ENCODE measurements at regions not wholly inside any gene's neighbourhood (a gene's known extent, or its start where the extent isn't known, plus 50 kb on each side); places are given as distances from the start of the nearest gene placed in this dataset.
A peak's percentile ranks its signal among the peaks of the same experiment; 100 is the strongest.

DNA sequence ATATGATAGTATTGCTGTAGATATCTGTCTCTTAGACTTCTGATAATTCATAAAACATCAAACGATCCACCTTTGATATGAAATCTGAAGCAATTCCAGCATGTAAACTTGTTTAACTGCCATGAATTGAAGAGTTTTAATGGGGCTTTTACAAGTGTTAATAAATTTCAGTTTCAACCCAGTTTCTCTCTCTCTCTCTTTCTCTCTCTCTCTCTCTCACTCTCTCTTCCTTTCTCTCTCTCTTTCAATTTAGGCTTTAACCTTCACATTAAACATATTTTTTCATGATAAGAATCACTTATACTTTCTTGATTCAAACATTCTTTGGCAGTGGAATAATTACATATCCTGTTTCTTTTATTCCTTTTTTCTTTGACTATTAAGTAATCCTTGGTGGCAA is 296.1 kb downstream of the EPHA4 start:
- no peak for DNase-seq

GRCh38 chr2:221276601-221277000 is 295.5 kb downstream of the EPHA4 start:
- no peak for DNase-seq

GRCh38 chr2:221282386-221282785 is 289.7 kb downstream of the EPHA4 start:
- no peak for DNase-seq

DNA sequence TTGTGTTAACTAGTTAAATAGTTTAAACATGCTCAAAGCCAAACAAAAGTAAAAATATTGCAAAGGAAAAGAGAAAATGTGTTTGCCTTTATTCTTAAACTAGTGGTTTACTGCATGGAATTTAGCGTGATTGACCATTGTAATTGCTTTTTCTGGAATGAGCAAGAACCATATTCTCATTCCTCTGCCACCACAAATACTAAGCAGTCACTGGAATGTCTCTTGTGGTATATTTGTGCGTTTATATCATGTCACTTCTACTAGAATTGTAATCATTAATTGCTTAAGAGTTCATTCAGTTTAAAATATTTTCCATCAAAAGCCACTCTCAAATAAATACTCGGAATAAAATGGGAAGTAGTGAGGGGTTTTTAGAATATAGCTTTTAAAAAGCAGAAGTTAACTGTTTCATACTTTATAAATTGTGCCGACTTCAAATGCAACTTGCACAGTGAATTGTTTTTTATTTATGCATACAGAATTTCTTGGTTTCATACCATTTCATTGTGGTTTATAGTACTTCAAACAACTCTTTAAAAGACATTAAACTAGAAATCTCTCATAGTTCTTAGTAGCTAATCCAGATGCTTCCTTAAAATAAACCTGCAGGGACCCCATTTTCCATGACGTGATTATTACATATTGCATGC is 288.1 kb downstream of the EPHA4 start:
- no peak for DNase-seq

DNA sequence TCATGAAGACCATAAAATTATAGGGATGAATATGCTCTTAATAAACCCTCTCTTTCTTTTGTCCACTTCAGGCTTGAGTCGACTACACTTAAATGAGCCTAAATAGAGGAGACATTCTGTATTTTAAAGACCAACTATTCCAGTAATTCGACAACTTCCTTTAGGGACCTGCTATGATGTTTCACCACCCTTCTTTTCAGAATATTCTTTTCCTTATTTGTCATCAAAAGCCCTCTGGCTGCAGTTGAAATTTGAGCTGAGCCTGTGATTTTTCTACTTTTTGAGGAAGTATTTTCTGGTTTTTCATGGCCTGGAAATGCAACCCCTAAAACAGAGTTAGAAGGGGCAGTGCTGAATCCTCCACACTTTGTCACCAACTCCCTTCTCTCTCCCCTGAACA is 287.0 kb downstream of the EPHA4 start:
- no peak for DNase-seq

DNA sequence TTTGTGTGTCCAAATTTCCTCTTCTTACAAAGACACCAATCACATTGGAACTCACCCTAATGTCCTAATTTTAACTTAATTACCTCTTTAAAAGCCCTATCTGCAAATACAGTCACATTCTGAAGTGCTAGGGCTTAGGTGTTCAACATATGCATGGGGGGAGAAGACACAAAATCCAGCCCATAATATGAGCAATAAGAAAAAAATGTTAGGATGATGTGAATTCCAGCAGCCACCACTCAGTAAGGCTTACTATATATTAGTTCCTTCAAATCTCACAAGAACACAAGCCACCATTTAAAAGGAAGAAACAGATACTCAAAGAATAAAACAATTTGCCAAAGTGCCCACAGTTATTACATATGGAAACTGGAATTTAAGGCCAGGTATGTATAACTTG is 285.7 kb downstream of the EPHA4 start:
- no peak for DNase-seq

- DNase-seq = no peak
These were observed 282.7 kb downstream of the EPHA4 start for GRCh38 chr2:221289389-221289788.

DNA sequence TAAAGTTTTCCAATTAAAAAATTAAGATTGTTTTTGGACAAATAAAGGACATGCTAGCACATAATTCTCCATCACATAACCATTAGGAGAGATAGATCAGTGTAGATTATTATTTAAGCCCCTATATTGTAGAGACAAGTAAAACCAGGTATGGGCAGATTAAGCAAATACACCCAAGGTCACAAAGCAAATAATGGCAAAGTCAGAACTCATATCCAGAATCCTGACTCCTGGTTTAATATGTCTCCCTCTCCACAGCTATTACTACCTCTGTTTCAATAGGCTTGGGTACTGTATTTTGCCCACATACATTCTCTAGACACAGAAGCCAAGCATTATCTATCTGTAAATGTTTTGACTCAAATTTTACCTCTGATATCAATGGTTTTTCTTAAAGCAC is 282.3 kb downstream of the EPHA4 start:
- DNase-seq = no peak

GRCh38 chr2:221293949-221294742 is 278.0 kb downstream of the EPHA4 start:
- no peak for DNase-seq

- DNase-seq = no peak
These were observed 267.2 kb downstream of the EPHA4 start for GRCh38 chr2:221304916-221305315.

GRCh38 chr2:221308507-221309066 is 263.5 kb downstream of the EPHA4 start:
- DNase-seq = no peak

DNA sequence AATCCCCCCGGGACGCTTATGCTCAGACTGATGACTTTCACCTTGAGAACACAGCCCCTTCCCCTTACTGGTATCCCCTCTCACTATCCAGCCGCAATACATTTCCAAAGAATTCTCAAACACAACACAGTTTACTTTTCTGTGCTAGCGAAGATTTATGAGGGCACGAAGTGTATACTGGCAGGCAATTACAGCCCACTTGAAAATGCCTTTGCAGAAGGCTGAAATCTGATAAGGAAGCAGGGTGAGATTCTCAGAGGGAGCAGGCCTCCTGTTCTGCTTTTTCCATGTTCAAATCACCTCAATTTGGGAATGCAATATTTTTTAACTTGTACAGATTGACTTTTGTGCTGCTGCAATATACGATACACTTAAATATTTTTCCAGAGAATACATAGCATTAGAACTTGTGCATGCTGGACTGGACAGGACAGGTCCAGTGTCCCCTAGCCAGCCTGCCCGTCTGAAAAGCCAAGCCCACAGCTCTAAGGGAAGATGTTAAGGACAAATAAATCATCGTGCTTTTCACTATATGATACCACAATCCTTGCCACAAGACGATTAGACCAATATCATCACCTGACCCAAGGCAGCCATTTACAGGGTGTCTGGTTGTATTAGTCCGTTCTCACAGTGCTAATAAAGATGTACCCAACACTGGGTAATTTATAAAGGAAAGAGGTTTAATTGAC is 262.1 kb downstream of the EPHA4 start:
- no peak for DNase-seq

- DNase-seq = peak in 1 of 2 experiments; percentile 20
These were observed 261.4 kb downstream of the EPHA4 start for GRCh38 chr2:221310730-221311129.

GRCh38 chr2:221312634-221313033 is 259.5 kb downstream of the EPHA4 start:
- DNase-seq = no peak

DNA sequence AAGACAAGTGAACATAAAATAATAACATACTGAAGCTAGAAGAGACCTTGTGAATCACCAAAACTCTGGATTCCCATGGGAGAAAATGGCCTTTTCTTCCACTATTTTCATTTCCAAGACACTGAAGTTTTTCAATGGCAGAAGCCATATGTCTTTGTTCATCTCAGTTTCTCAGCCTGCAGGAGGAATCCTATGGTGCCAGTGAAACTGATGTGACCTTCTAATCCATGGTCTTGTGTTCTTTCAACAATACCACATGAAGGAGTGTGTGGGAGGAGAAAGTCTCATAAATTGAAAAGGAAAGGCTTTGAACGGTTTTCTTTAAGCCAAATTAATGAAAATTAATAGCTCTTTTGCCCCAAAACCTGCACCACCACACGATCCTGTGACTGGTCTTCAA is 257.3 kb downstream of the EPHA4 start:
- no peak for DNase-seq

DNA sequence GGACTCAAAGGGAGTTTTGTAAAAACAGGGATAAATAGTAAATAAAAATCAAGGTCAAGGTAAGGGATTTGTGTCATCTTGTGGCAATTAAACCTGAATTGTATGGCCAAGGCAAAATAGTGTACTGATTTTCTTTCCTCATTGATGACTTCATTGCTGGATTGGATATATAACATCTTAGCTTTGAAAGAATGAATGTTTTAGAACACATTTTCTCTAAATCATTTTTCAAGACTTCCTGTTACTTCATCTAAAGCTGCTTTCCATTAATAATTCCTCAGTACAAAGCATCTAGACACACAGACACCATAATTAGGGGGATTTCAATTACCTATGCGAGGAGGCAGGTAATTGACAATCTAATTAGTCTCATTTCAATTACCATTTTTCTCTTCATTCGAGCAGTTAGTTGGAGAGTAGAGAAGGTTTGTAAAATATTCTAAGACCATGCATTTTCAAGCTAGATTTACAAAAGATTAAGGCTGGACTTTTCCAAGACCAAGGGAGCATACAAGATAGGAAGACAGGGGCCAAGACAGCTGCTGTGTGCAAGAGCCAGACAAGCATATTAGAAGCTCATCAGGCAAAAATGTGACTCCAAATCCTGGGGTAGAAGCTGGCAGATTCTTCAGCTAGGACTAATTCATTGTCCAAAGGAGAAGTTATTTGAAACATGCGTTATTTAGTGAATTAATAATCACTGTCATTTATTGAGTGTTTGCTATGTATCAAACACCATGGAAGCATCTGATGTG is 253.6 kb downstream of the EPHA4 start:
- no peak for DNase-seq

GRCh38 chr2:221322741-221323140 is 249.4 kb downstream of the EPHA4 start:
- DNase-seq = no peak

GRCh38 chr2:221323513-221323912 is 248.6 kb downstream of the EPHA4 start:
- no peak for DNase-seq

DNA sequence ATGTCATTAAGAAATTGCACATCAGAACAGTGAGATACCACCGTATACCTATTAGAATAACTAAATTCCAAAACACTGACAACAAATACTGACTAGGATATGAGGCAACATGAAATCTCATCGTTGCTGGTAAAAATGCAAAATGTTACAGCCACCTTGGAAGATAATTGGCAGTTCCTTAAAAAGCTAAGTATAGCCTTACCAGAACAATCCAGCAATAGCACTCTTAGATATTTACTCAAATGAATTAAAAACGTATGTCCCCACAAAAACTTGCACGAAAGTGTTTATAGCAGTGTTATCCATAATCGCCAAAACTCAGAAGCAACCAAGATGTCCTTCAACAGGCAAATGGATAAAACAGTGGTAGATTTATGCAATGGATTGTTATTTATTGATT is 241.7 kb downstream of the EPHA4 start:
- DNase-seq = no peak

DNA sequence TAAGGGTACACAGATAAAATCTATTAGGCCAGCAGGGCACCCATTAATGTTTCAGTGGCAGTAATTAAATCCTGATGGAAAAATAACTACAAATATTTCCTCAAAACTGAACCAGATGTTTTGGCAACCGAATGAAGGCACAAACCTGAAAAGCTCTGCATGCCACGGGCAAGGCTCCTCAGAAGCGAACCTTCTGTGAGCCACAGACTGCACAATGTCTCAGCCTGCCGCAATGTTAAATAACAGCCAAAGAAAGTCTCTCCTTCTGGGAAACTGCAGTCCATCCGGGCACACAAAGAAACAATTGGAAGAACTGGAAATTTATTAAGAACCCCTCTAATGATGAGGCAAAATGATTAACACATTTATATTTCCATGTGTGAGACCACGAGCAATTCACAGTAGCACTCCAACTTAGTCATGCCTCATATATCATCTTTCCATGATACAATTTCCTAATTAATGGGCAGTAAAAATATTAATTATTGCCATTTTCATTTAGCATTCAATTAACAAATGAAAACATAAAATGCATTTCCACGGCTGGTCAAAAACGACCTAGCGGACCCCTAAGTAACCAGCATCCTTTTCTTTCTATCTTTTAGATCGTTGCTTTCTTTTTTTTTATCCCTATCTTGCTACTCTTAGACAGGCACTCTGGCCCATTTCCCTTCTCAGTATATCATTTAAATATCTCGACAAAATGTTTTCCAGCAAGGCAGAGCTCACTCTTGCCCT is 237.5 kb downstream of the EPHA4 start:
- no peak for DNase-seq

GRCh38 chr2:221335219-221335752 is 236.8 kb downstream of the EPHA4 start:
- DNase-seq = no peak

- no peak for DNase-seq
These were observed 235.1 kb downstream of the EPHA4 start for GRCh38 chr2:221336967-221337366.

All from NCI-H446 (cell line).